Right lobe of liver (tissue), 4 donors: ENCODE measurements at regions not wholly inside any gene's neighbourhood (a gene's known extent, or its start where the extent isn't known, plus 50 kb on each side); places are given as distances from the start of the nearest gene placed in this dataset.

Source experiments
- POLR2A ChIP-seq: fragments of 450-650 bp; IDR thresholded peaks from one replicate; pipeline ENCODE4 v1.6.1; 2017; ENCODE audit warnings: antibody characterized with exemption, mild to moderate bottlenecking
- TF ChIP-seq, protein P1 (sequence below), 4 donors: fragments of 200-600 bp in 3 of 4; fragments of 450-650 bp in 1 of 4; IDR thresholded peaks; one replicate each; pipeline versions ENCODE4 v1.5.1 to v1.8.0; 2016 to 2022; ENCODE audit warnings: antibody characterized with exemption in 4 of 4, mild to moderate bottlenecking in 2 of 4
- donor health status: DM: no; HTN: no; CAD: no.
- donor health status: DM: no; HTN: no; CAD: no.
- donor health status: DM: no; HTN: yes; CAD: no.

DNA sequence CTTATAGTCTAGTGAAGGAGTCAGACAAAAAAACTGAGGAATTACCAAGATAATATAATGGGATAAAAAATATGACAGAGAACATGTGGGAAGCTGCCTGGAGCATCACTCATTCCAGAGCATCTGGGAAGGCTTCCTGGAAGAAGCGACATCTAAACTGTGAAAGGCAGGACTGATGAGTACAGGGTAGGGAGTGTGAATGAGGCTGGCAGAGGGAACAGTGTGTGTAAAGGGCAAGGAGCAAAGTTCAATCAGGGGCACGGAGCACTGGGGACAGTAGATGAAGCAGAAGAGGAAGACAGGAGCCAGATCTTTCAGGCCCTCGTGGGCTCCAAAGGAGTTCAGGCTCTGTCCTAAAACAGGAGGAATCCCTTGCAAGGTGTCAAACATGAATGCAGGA, 55.8 kb upstream of the PRDM11 start:
- TF ChIP-seq POLR2A, result no peak
- TF ChIP-seq, protein P1, sequence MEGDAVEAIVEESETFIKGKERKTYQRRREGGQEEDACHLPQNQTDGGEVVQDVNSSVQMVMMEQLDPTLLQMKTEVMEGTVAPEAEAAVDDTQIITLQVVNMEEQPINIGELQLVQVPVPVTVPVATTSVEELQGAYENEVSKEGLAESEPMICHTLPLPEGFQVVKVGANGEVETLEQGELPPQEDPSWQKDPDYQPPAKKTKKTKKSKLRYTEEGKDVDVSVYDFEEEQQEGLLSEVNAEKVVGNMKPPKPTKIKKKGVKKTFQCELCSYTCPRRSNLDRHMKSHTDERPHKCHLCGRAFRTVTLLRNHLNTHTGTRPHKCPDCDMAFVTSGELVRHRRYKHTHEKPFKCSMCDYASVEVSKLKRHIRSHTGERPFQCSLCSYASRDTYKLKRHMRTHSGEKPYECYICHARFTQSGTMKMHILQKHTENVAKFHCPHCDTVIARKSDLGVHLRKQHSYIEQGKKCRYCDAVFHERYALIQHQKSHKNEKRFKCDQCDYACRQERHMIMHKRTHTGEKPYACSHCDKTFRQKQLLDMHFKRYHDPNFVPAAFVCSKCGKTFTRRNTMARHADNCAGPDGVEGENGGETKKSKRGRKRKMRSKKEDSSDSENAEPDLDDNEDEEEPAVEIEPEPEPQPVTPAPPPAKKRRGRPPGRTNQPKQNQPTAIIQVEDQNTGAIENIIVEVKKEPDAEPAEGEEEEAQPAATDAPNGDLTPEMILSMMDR (IDR thresholded peaks at IDR 0.05), result no peak
